OCI-LY3 (cell line): ENCODE measurements at regions not wholly inside any gene's neighbourhood (a gene's known extent, or its start where the extent isn't known, plus 50 kb on each side); places are given as distances from the start of the nearest gene placed in this dataset.

Experiments
- H2AFZ ChIP-seq: fragments of 200-600, 300-600 bp; shearing (Covaris generic); 2 replicates; pipeline ENCODE4 v1.6.0; 2014; ENCODE audit warnings: antibody characterized with exemption, low read depth, low read length
- H3K27ac ChIP-seq: fragments of 200-600, 300-600 bp; sonication (generic); 2 replicates; pipeline ENCODE4 v1.5.1; 2014; ENCODE audit warnings: mild to moderate bottlenecking, low read length, moderate library complexity, mixed read lengths
- H3K27me3 ChIP-seq: fragments of 200-600, 300-600 bp; sonication (generic); 2 replicates; pipeline ENCODE4 v1.6.1; 2014; ENCODE audit warnings: low read depth, low read length, mixed read lengths
- H3K36me3 ChIP-seq: fragments of 200-600, 300-600 bp; sonication (generic); replicated peaks from 2 replicates; pipeline ENCODE3; 2014; ENCODE audit warnings: low read depth, low read length, mixed read lengths
- H3K4me1 ChIP-seq: fragments of 300-600, 200-600 bp; sonication (generic); 2 replicates; pipeline ENCODE4 v1.6.1; 2014; ENCODE audit warnings: low read length, mixed read lengths
- H3K4me2 ChIP-seq: fragments of 200-600, 300-600 bp; sonication (generic); 2 replicates; pipeline ENCODE4 v1.6.1; 2014; ENCODE audit warnings: low read length, mixed read lengths
- H3K4me3 ChIP-seq: fragments of 300-600, 200-600 bp; sonication (generic); 2 replicates; pipeline ENCODE4 v1.5.1; 2014; ENCODE audit warnings: antibody characterized with exemption, mild to moderate bottlenecking, low read length, moderate library complexity
- H3K79me2 ChIP-seq: fragments of 300-600, 200-600 bp; shearing (Covaris generic); 2 replicates; pipeline ENCODE4 v1.6.1; 2014; ENCODE audit warnings: mild to moderate bottlenecking, low read length, mixed read lengths
- H3K9ac ChIP-seq: fragments of 300-600, 200-600 bp; shearing (Covaris generic); 2 replicates; pipeline ENCODE4 v1.6.0; 2014; ENCODE audit warnings: mild to moderate bottlenecking, low read length, moderate library complexity
- H3K9me3 ChIP-seq: fragments of 200-600, 300-600 bp; shearing (Covaris generic); 2 replicates; pipeline ENCODE4 v1.6.1; 2014; ENCODE audit warnings: low read length, mixed read lengths; ENCODE audit not compliant: insufficient read depth
- H4K20me1 ChIP-seq: fragments of 200-600, 300-600 bp; sonication (generic); 2 replicates; pipeline ENCODE4 v1.6.1; 2016; ENCODE audit warnings: low read length, mixed read lengths; ENCODE audit not compliant: insufficient read depth
- CTCF ChIP-seq: fragments of 200-600, 300-600 bp; sonication (generic); IDR thresholded peaks from 2 replicates; pipeline ENCODE4 v1.5.1; 2014; ENCODE audit warnings: antibody characterized with exemption, low read length, low read depth
- EZH2phosphoT487 ChIP-seq: fragments of 200-600 bp; shearing (Covaris generic); IDR thresholded peaks from 2 replicates; pipeline ENCODE4 v1.6.1; 2018; ENCODE audit warnings: antibody characterized with exemption, mixed run types, low read depth

GRCh38 chr2:144922519-144922918 is 402.6 kb upstream of the ZEB2 start:
- peak overlapping the region; percentile 5; the same call in 1 of the 2 replicates for H2AFZ ChIP-seq
- no peaks in the 10 kb centered on the region for H3K79me2 ChIP-seq
- 0 out of 2 replicates have a peak, but pooled peaks cover 3% of the 10 kb centered on the region for H3K9me3 ChIP-seq
- no peaks in the 10 kb centered on the region for H3K36me3 ChIP-seq
- no peak overlapping the region for H3K9ac ChIP-seq
- H4K20me1 ChIP-seq = no peaks in the 10 kb centered on the region
- no peak overlapping the region for H3K4me3 ChIP-seq
- peaks cover 8% of the 10 kb centered on the region; the same call in 1 of the 2 replicates for H3K4me1 ChIP-seq
- H3K27ac ChIP-seq = no peak overlapping the region
- TF ChIP-seq CTCF (no peak), EZH2phosphoT487 (no peak)
- H3K27me3 ChIP-seq = no peaks in the 10 kb centered on the region
- peak overlapping the region; percentile 21; the same call in 1 of the 2 replicates for H3K4me2 ChIP-seq

- H3K9ac ChIP-seq = no peak overlapping the region
- no peak overlapping the region for H3K4me2 ChIP-seq
- no peaks in the 10 kb centered on the region for H3K36me3 ChIP-seq
- no peak overlapping the region for H2AFZ ChIP-seq
- H3K4me3 ChIP-seq = no peak overlapping the region
- H4K20me1 ChIP-seq = no peaks in the 10 kb centered on the region
- TF ChIP-seq CTCF (no peak), EZH2phosphoT487 (no peak)
- 0 out of 2 replicates have a peak, but pooled peaks cover 3% of the 10 kb centered on the region for H3K9me3 ChIP-seq
- H3K79me2 ChIP-seq = no peaks in the 10 kb centered on the region
- H3K4me1 ChIP-seq = peaks cover 8% of the 10 kb centered on the region; the same call in 1 of the 2 replicates
- H3K27ac ChIP-seq = no peak overlapping the region
- no peaks in the 10 kb centered on the region for H3K27me3 ChIP-seq
Observed at GRCh38 chr2:144920755-144921530, 401.0 kb upstream of the ZEB2 start.

GRCh38 chr2:144914622-144915318 is 394.9 kb upstream of the ZEB2 start:
- H2AFZ ChIP-seq = no peak overlapping the region
- no peaks in the 10 kb centered on the region for H3K79me2 ChIP-seq
- no peaks in the 10 kb centered on the region for H4K20me1 ChIP-seq
- no peaks in the 10 kb centered on the region for H3K27me3 ChIP-seq
- no peak for TF ChIP-seq CTCF
- TF ChIP-seq EZH2phosphoT487 = no peak
- H3K27ac ChIP-seq = no peak overlapping the region
- no peak overlapping the region for H3K4me3 ChIP-seq
- H3K9me3 ChIP-seq = no peaks in the 10 kb centered on the region
- no peaks in the 10 kb centered on the region for H3K4me1 ChIP-seq
- H3K9ac ChIP-seq = no peak overlapping the region
- no peak overlapping the region for H3K4me2 ChIP-seq
- H3K36me3 ChIP-seq = no peaks in the 10 kb centered on the region

GRCh38 chr2:144914113-144914512 is 394.2 kb upstream of the ZEB2 start:
- H3K27ac ChIP-seq = no peak overlapping the region
- H3K4me2 ChIP-seq = no peak overlapping the region
- no peaks in the 10 kb centered on the region for H3K27me3 ChIP-seq

More at GRCh38 chr2:144914113-144914512, 394.2 kb upstream of the ZEB2 start:
- H3K79me2 ChIP-seq = no peaks in the 10 kb centered on the region
- no peaks in the 10 kb centered on the region for H4K20me1 ChIP-seq
- no peaks in the 10 kb centered on the region for H3K4me1 ChIP-seq
- H3K9me3 ChIP-seq = no peaks in the 10 kb centered on the region
- H2AFZ ChIP-seq = no peak overlapping the region
- no peak overlapping the region for H3K4me3 ChIP-seq
- H3K36me3 ChIP-seq = no peaks in the 10 kb centered on the region
- TF ChIP-seq CTCF = no peak
- TF ChIP-seq EZH2phosphoT487 = no peak
- H3K9ac ChIP-seq = no peak overlapping the region
